T-helper 17 cell (primary cell): ENCODE measurements at regions not wholly inside any gene's neighbourhood (a gene's known extent, or its start where the extent isn't known, plus 50 kb on each side); places are given as distances from the start of the nearest gene placed in this dataset.

Source experiments
- ATAC-seq: fragments of 150-1000 bp; cut with Tn5 transposase; 2 replicates; pipeline ENCODE4 v1.10.0; 2021; ENCODE audit warnings: mild to moderate bottlenecking, moderate library complexity
- DNase-seq, 3 donors: peaks; one replicate each; pipeline versions ENCODE4 v3.0.0 to v3.0.0-alpha.2; 2020 to 2021
- H3K9me3 ChIP-seq: one replicate; pipeline ENCODE4 v1.7.0; 2013; ENCODE audit warnings: low read length, mild to moderate bottlenecking; ENCODE audit not compliant: control insufficient read depth, poor library complexity, severe bottlenecking
- H3K27ac Mint-ChIP-seq: one replicate; pipeline ENCODE4 v1.8.0; 2022; ENCODE audit warnings: mild to moderate bottlenecking, moderate library complexity, mixed read lengths
- H3K27me3 Mint-ChIP-seq: one replicate; pipeline ENCODE4 v1.8.0; 2022; ENCODE audit warnings: mixed read lengths
- H3K36me3 Mint-ChIP-seq: one replicate; pipeline ENCODE4 v1.8.0; 2022; ENCODE audit warnings: low read depth, mixed read lengths
- H3K4me1 Mint-ChIP-seq: one replicate; pipeline ENCODE4 v1.8.0; 2022; ENCODE audit warnings: mild to moderate bottlenecking, mixed read lengths
- H3K4me3 Mint-ChIP-seq: one replicate; pipeline ENCODE4 v1.8.0; 2022; ENCODE audit warnings: mild to moderate bottlenecking, moderate library complexity, mixed read lengths

DNA sequence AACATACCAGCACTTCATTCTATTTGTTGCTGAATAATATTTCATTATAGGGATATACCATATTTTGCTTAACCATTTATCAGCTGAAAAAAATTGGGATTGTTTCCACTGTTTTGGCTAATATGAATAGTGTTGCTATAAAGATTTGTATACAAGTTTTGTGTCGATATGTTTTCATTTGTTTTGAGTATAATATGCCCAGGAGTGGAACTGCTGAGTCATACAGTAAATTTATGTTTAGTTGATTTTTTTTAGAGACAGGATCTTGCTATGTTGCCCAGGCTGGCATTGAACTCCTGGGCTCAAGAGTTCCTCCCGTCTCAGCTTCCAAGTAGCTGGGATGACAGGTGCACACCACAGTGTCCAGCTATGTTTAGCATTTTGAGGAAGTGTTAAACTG lies 131.5 kb upstream of the TMCC3 start:
- H3K9me3 ChIP-seq = no peaks in the 10 kb centered on the region
- H3K4me3 Mint-ChIP-seq = no peak overlapping the region
- H3K27ac Mint-ChIP-seq = no peak overlapping the region
- peaks cover 2% of the 10 kb centered on the region for H3K36me3 Mint-ChIP-seq
- ATAC-seq = no peak
- peaks cover 42% of the 10 kb centered on the region for H3K27me3 Mint-ChIP-seq
- no peak for DNase-seq
- H3K4me1 Mint-ChIP-seq = no peaks in the 10 kb centered on the region

DNA sequence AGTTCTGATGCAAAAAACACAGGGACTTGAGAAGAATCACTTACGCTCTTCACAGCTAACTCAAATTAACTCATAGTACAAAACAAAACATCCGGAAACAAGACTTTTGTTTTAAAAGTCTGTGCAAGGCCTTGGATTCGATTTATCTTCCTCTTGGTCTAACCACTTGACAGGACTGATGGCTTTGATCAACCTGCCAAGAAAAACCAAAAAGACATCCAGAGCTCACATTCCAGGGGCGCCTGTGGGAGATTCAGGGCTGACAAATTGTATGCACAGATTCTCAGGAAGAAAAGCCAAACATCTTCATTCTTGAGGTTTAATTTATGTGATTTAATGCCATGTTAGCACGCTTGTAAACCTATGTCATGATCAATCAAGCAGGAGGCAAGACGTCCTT lies 129.1 kb upstream of the TMCC3 start:
- Mint-ChIP-seq H3K27me3 (peaks cover 45% of the 10 kb centered on the region), H3K36me3 (peaks cover 2% of the 10 kb centered on the region), H3K4me1 (no peaks in the 10 kb centered on the region), H3K27ac (no peak overlapping the region), H3K4me3 (no peak overlapping the region)
- ATAC-seq (no peak), DNase-seq (no peak)
- H3K9me3 ChIP-seq = no peaks in the 10 kb centered on the region

GRCh38 chr12:94777936-94778335 lies 127.6 kb upstream of the TMCC3 start:
- ATAC-seq = no peak
- no peaks in the 10 kb centered on the region for H3K9me3 ChIP-seq
- peaks cover 35% of the 10 kb centered on the region for H3K27me3 Mint-ChIP-seq
- no peak overlapping the region for H3K4me3 Mint-ChIP-seq
- DNase-seq = no peak
- no peaks in the 10 kb centered on the region for H3K4me1 Mint-ChIP-seq
- peaks cover 2% of the 10 kb centered on the region for H3K36me3 Mint-ChIP-seq
- no peak overlapping the region for H3K27ac Mint-ChIP-seq

- Mint-ChIP-seq H3K27ac (no peak overlapping the region), H3K27me3 (peaks cover 33% of the 10 kb centered on the region), H3K36me3 (no peaks in the 10 kb centered on the region), H3K4me3 (no peak overlapping the region), H3K4me1 (no peaks in the 10 kb centered on the region)
- DNase-seq = no peak
- ATAC-seq = no peak
- no peaks in the 10 kb centered on the region for H3K9me3 ChIP-seq
These were observed 125.4 kb upstream of the TMCC3 start for GRCh38 chr12:94775710-94776109.

GRCh38 chr12:94771741-94772140 lies 121.4 kb upstream of the TMCC3 start:
- no peak overlapping the region for H3K27ac Mint-ChIP-seq
- H3K4me1 Mint-ChIP-seq = peaks cover 6% of the 10 kb centered on the region
- DNase-seq (no peak), ATAC-seq (no peak)
- H3K9me3 ChIP-seq = no peaks in the 10 kb centered on the region
- no peaks in the 10 kb centered on the region for H3K36me3 Mint-ChIP-seq
- H3K4me3 Mint-ChIP-seq = no peak overlapping the region
- peaks cover 48% of the 10 kb centered on the region for H3K27me3 Mint-ChIP-seq

GRCh38 chr12:94771199-94771598 lies 120.8 kb upstream of the TMCC3 start:
- no peaks in the 10 kb centered on the region for H3K36me3 Mint-ChIP-seq
- no peak for ATAC-seq

DNA sequence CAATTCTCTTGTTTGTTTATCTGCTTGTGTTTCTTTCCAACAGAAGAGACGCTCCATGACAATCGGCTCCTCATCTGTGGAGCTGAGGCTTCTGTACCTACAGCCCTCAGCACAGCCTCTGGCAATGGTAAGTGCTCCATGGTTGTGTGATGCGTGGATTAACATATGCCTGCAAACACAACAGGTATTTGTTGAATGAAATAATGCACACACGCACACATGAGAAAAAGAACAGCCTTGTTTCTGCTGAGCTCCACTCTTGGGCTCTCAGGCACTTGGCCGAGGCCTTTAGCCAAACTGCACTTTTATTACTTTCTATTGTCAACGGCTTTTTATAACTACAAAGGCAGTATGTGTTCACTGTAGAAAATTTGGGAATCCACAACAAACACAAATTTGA lies 120.4 kb upstream of the TMCC3 start:
- ATAC-seq = no peak
- no peak overlapping the region for H3K4me3 Mint-ChIP-seq
- H3K27ac Mint-ChIP-seq = no peak overlapping the region
- H3K36me3 Mint-ChIP-seq = no peaks in the 10 kb centered on the region
- peaks cover 47% of the 10 kb centered on the region for H3K27me3 Mint-ChIP-seq
- no peaks in the 10 kb centered on the region for H3K9me3 ChIP-seq
- H3K4me1 Mint-ChIP-seq = peaks cover 6% of the 10 kb centered on the region
- DNase-seq = no peak

More at GRCh38 chr12:94771199-94771598, 120.8 kb upstream of the TMCC3 start:
- peaks cover 6% of the 10 kb centered on the region for H3K4me1 Mint-ChIP-seq
- H3K27ac Mint-ChIP-seq = no peak overlapping the region
- no peaks in the 10 kb centered on the region for H3K9me3 ChIP-seq
- H3K4me3 Mint-ChIP-seq = no peak overlapping the region
- peaks cover 47% of the 10 kb centered on the region for H3K27me3 Mint-ChIP-seq
- DNase-seq = no peak

- no peaks in the 10 kb centered on the region for H3K9me3 ChIP-seq
- Mint-ChIP-seq H3K27ac (no peak overlapping the region), H3K4me1 (peaks cover 6% of the 10 kb centered on the region), H3K4me3 (no peak overlapping the region), H3K36me3 (no peaks in the 10 kb centered on the region), H3K27me3 (peaks cover 53% of the 10 kb centered on the region)
- DNase-seq (no peak), ATAC-seq (no peak)
These were observed 119.7 kb upstream of the TMCC3 start for GRCh38 chr12:94769776-94770759.

DNA sequence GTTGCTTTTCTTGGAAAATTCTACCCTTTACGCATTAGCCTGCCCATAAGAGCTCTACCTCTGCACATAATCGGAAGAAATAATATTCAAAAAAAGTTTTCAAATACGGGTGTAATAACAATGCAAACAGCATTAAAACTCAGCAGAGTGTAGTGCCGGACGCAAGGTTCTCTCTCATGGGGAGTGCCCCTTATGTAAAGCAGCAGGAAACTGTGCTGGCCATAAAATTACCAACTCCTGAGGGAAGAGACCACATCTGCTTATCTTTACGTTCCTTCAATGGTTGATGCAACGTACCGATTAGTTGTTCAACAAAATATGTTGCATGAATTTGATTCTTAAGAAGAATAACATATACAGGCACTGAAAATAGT lies 118.7 kb upstream of the TMCC3 start:
- Mint-ChIP-seq H3K36me3 (no peaks in the 10 kb centered on the region), H3K27ac (no peak overlapping the region)

GRCh38 chr12:94768398-94769046 lies 118.2 kb upstream of the TMCC3 start:
- Mint-ChIP-seq H3K27ac (no peak overlapping the region), H3K36me3 (no peaks in the 10 kb centered on the region), H3K27me3 (peaks cover 57% of the 10 kb centered on the region), H3K4me1 (peaks cover 7% of the 10 kb centered on the region), H3K4me3 (peak overlapping the region; percentile 49)
- DNase-seq = no peak
- no peak for ATAC-seq
- no peaks in the 10 kb centered on the region for H3K9me3 ChIP-seq

More for the DNA sequence above, 118.7 kb upstream of the TMCC3 start:
- DNase-seq (no peak), ATAC-seq (peak; percentile 56)
- peaks cover 57% of the 10 kb centered on the region for H3K27me3 Mint-ChIP-seq
- peaks cover 6% of the 10 kb centered on the region for H3K4me1 Mint-ChIP-seq
- H3K4me3 Mint-ChIP-seq = peak overlapping the region; percentile 49
- H3K9me3 ChIP-seq = no peaks in the 10 kb centered on the region

GRCh38 chr12:94767956-94768355 lies 117.6 kb upstream of the TMCC3 start:
- peaks cover 11% of the 10 kb centered on the region for H3K4me1 Mint-ChIP-seq
- no peak overlapping the region for H3K4me3 Mint-ChIP-seq
- H3K27me3 Mint-ChIP-seq = peaks cover 57% of the 10 kb centered on the region
- H3K9me3 ChIP-seq = no peaks in the 10 kb centered on the region
- ATAC-seq (no peak), DNase-seq (no peak)
- H3K36me3 Mint-ChIP-seq = no peaks in the 10 kb centered on the region
- no peak overlapping the region for H3K27ac Mint-ChIP-seq

DNA sequence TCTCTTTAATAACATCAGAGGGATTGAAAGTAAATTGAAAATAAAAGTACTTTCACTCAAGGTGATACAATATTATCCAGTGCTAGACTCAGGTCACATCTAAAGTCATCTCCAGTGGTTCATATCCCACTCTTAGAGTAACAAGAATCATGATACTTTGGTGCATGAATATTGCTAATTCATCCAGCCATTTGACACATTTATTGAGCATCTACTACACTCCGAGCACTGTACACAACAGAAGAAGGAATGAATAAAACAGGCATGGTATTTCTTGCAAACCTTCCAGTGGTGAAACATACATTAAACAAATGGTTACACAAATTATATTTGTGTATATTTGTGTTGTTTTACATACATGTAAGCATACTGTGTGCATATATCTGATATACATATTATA lies 116.0 kb upstream of the TMCC3 start:
- Mint-ChIP-seq H3K4me3 (no peak overlapping the region), H3K4me1 (peaks cover 12% of the 10 kb centered on the region), H3K36me3 (no peaks in the 10 kb centered on the region), H3K27me3 (peaks cover 50% of the 10 kb centered on the region), H3K27ac (no peak overlapping the region)
- ATAC-seq (no peak), DNase-seq (no peak)
- H3K9me3 ChIP-seq = no peaks in the 10 kb centered on the region

GRCh38 chr12:94763462-94763861 lies 113.1 kb upstream of the TMCC3 start:
- Mint-ChIP-seq H3K27me3 (peaks cover 29% of the 10 kb centered on the region), H3K4me1 (peaks cover 7% of the 10 kb centered on the region), H3K27ac (no peak overlapping the region), H3K4me3 (no peak overlapping the region), H3K36me3 (no peaks in the 10 kb centered on the region)
- DNase-seq (no peak), ATAC-seq (no peak)
- no peaks in the 10 kb centered on the region for H3K9me3 ChIP-seq
